LoVo (cell line): ENCODE measurements at regions not wholly inside any gene's neighbourhood (a gene's known extent, or its start where the extent isn't known, plus 50 kb on each side); places are given as distances from the start of the nearest gene placed in this dataset.
A peak's percentile ranks its signal among the peaks of the same experiment; 100 is the strongest.

Source experiments
- DNase-seq: peaks from one replicate; pipeline ENCODE4 v3.0.0-alpha.2; 2016; ENCODE audit warnings: low spot score

- no peak for DNase-seq
Observed at GRCh38 chr5:158398360-158399201, 539.6 kb upstream of the CLINT1 start.

- DNase-seq: no peak
Observed at GRCh38 chr5:158397278-158397677, 538.3 kb upstream of the CLINT1 start.

GRCh38 chr5:158394102-158394501, 535.2 kb upstream of the CLINT1 start:
- DNase-seq: no peak

GRCh38 chr5:158393457-158393856, 534.5 kb upstream of the CLINT1 start:
- DNase-seq: no peak

- no peak for DNase-seq
Observed at GRCh38 chr5:158392753-158393152, 533.8 kb upstream of the CLINT1 start.

- DNase-seq: no peak
Observed at GRCh38 chr5:158390577-158390976, 531.6 kb upstream of the CLINT1 start.

- DNase-seq: no peak
Observed at GRCh38 chr5:158389786-158390185, 530.8 kb upstream of the CLINT1 start.

- no peak for DNase-seq
Observed at GRCh38 chr5:158388021-158388420, 529.1 kb upstream of the CLINT1 start.

- no peak for DNase-seq
Observed at GRCh38 chr5:158387499-158387898, 528.6 kb upstream of the CLINT1 start.

- DNase-seq: no peak
Observed at GRCh38 chr5:158385982-158386381, 527.0 kb upstream of the CLINT1 start.

- no peak for DNase-seq
Observed at GRCh38 chr5:158384535-158385481, 525.9 kb upstream of the CLINT1 start.

- no peak for DNase-seq
Observed at GRCh38 chr5:158383486-158383885, 524.5 kb upstream of the CLINT1 start.

GRCh38 chr5:158382473-158382872, 523.5 kb upstream of the CLINT1 start:
- DNase-seq: peak; percentile 57

- no peak for DNase-seq
Observed at GRCh38 chr5:158381614-158382160, 522.7 kb upstream of the CLINT1 start.

GRCh38 chr5:158380661-158381060, 521.7 kb upstream of the CLINT1 start:
- DNase-seq: no peak

- DNase-seq: no peak
Observed at GRCh38 chr5:158378931-158379330, 520.0 kb upstream of the CLINT1 start.

GRCh38 chr5:158376679-158377078, 517.7 kb upstream of the CLINT1 start:
- no peak for DNase-seq

- no peak for DNase-seq
Observed at GRCh38 chr5:158375531-158375930, 516.6 kb upstream of the CLINT1 start.

GRCh38 chr5:158373608-158374395, 514.9 kb upstream of the CLINT1 start:
- DNase-seq: no peak

GRCh38 chr5:158369241-158369640, 510.3 kb upstream of the CLINT1 start:
- DNase-seq: no peak

- DNase-seq: no peak
Observed at GRCh38 chr5:158368686-158369085, 509.7 kb upstream of the CLINT1 start.

- no peak for DNase-seq
Observed at GRCh38 chr5:158364367-158364766, 505.4 kb upstream of the CLINT1 start.
